ENCODE measurements at regions not wholly inside any gene's neighbourhood (a gene's known extent, or its start where the extent isn't known, plus 50 kb on each side); places are given as distances from the start of the nearest gene placed in this dataset.

DNA sequence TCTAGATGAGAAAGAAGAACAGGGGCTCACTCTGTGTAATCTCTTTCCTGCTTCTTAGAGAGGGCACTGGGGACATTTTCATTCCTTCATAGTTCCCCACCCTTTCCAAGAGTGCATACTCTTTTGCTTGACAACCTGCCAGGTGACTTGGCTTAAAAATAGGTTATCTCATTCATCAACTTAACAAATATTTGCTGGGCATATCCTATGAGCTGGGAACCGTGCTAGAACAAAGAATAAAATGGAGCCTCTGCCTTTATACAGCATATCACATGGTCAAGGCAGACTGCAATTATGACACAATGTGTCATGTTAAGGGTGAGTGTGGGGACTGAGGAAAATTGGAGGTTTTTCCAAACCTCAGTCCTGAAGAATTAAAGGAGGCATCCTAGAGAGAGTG lies 209.8 kb upstream of the FOXA2 start:
- DNase-seq, result no peak

- DNase-seq, result no peak
Observed at GRCh38 chr20:22795433-22795832, 211.1 kb upstream of the FOXA2 start.

DNA sequence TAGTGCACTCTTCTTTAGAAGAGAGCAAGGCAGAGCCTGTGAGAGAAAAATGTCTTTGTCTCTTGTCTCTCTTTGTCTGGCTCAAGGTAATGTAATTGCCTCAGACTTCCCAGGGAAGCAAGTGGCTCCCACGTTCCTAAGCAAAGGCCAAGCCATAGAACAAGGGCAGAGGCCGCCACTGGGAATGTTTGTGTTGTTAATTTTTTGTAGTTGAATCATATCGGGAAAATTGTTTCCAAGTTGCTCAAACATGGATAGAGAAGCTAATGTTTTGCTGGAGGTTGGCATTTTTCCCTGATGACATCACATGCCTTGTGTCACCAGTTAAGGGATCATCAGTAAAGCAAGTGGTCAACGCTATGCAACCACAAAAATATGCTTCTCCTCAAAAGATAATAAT lies 211.5 kb upstream of the FOXA2 start:
- no peak for DNase-seq

- no peak for DNase-seq
Observed at GRCh38 chr20:22796469-22797077, 212.2 kb upstream of the FOXA2 start.

GRCh38 chr20:22797103-22797502 lies 212.7 kb upstream of the FOXA2 start:
- DNase-seq, result no peak

DNA sequence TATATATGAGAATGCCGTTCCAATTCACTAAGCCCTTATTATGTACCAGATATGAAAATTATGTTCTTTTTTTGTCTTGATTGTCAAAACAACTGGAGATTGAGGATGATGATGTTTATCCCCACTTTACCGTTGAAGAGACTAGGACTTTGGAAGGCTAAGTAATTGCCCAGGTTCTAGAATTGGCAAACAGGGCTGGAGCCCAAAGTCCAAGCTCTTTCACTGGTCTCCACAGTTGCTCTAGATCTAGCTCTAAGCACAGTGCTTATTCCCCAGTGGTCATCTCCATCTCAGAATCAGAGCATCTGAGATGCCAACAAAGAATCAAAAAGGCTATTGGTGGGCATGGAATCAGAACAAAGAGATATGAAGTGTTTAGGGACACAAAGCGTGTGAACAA lies 215.3 kb upstream of the FOXA2 start:
- DNase-seq, result no peak

DNA sequence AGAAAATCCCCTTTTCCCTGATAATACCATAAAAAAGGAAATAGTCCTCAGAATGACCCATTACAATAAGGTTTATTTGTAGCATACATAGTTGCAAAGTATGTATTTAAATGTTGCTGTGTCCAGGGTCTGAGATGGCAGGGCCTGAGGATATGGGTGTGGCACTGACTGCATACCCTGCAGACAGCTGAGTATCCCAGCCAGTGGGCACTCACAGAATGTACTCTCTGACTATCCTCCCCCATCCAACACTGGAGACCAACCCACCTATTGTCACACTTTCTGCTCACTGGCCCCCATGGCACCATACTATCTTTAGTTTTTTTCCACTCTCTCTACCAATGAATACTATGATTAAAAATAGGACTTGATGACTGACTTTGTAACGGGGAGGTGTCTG lies 215.8 kb upstream of the FOXA2 start:
- DNase-seq, result no peak

GRCh38 chr20:22801528-22801927 lies 217.2 kb upstream of the FOXA2 start:
- DNase-seq, result no peak

DNA sequence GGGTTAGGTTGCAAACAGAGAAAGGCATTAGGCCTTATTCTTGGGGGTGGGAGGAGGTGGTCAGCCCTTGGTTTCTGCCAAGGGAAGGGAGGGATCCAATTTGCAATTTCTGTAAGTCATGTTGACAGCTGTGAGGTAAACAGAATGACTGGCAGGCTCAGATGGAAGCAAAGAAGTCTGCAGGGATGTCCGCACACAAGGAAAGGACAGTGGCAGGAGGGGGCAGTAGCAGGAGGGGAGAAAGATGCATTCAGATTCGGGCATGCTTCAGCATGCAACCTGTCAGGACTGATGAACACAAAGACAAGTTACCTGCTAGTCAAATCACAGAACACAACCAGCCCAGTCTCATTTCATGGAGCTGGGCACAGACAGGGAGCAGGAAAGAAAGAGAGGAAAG lies 217.9 kb upstream of the FOXA2 start:
- no peak for DNase-seq

GRCh38 chr20:22805219-22805618 lies 220.8 kb upstream of the FOXA2 start:
- DNase-seq, result no peak

GRCh38 chr20:22805996-22806395 lies 221.6 kb upstream of the FOXA2 start:
- no peak for DNase-seq

DNA sequence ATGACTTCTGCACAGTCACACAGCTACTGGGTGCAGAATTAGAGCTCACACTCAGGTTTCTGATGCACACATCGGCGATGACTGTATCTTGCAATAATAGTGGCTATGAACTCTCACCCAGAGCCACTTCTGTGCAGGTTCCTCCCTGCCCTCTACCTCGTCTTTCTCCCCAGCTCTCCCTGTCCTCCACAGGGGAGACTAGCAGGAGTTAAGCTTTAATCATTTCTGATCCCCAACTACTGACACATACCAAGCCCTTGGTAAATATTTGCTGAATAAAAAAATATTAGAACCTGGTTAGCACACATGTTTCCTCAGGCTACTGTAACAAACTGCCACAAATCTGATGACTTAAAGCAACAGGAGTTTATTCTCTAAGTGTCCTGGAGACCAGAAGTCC lies 222.7 kb upstream of the FOXA2 start:
- DNase-seq, result no peak

DNA sequence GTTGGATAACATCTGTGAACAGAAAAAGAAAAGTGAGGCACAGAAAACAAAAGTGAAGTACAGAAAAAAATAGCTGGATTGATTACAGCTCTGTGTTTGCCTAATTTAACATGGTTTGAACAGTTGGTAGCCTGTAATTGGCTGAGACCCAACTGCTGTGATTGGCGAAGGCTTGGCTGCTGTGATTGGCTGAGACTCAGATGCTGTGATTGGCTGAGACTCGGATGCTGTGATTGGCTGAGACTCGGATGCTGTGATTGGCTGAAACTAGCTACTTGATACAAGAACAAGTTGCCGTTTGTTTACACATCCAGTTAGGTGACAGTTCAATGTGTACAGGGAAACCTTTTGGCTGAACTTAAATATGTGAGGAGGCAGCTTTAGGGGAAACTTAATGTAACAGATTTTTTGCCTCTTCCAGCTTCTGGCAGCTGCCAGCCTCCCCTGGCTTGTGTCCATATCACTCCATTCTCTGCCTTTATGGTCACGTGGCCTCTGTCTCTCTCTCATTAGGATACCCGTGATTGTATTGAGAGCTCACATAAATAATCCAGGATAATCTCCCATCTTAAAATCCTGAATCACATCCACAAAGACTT lies 223.4 kb upstream of the FOXA2 start:
- no peak for DNase-seq

DNA sequence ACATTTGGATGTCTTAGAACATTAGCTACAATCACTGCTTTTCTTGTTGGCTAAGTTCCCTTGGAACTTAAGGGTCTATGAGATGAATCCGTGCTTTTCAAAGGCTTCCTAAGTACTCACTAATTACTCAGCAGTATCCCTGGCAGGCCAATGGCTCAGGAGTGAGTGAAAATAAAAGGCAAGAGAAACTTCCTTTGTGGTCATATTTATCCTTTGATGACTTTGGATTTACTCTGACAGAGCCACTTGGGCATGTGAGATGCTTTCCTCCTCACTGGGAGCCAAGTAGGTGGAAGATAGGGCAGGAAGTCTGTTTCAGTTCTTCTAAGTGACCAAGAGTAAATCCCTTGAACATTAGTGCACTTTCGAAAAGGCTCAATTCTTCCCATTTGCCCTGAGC lies 224.3 kb upstream of the FOXA2 start:
- DNase-seq, result no peak

DNA sequence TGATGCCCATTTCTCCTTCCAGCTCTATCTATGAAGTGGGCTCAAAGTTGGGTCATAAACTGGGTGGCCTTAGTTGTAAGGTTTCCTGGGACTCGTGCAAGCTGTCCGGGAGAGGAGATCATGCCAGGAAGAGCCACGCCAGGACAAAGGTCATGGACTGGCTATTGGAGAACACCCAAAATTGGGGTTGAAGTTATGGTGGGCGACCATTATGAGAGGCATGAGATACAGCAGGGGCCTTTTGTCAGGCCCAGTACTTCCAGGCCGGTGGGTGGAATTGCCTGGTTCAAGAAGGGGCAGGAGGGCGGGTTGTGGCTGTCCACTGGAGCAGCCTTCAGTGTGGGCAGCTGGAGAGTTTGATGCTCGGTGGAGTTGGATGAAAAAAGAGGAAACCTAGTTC lies 225.1 kb upstream of the SSTR4 start:
- DNase-seq, result no peak

DNA sequence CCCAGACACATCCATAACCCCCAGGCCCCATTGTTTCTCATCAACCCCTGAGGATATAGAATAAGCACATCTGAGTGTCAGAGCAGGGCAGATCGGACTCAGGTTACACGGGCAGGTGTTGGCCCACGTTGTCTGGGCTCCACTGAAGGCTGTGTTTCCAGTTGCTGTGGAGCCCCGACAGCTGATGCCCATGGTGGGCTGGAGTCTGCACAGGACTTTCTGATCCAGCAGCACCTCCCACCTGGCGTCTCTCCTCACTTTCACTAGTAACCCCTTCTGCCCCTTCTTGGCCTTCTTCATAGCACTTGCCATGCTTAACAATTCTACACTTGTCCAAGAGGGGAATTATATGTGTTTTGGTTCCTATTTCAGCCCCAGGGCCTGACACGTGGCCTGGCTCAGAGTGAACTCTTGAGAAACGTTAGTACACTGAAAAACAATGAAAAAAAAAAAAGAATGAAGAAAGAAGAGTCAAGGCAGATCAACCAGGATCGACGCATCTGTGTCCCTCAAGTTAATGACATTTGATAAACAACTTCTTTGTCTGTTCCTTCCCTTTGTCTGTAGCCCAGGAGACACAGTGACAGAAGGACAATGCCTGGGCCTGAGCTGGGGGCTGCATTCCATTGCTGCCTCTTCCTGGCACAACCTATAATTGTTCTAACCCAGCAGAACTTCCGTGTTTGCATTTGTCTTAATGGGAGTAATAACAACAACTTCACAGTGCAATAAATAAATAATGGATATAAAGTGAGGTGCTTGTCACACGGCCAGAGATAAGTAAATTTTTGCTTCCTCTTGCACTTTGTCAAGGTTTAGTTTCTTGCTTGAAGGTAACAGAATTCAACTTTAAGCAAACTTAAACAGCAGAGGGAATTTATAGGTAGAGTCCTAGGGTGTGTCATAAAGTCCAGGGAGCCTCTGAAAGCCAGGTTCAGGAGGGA lies 224.2 kb upstream of the SSTR4 start:
- DNase-seq, result no peak

GRCh38 chr20:22814471-22815205 lies 220.5 kb upstream of the SSTR4 start:
- no peak for DNase-seq

- no peak for DNase-seq
Observed at GRCh38 chr20:22815206-22815551, 219.9 kb upstream of the SSTR4 start.

DNA sequence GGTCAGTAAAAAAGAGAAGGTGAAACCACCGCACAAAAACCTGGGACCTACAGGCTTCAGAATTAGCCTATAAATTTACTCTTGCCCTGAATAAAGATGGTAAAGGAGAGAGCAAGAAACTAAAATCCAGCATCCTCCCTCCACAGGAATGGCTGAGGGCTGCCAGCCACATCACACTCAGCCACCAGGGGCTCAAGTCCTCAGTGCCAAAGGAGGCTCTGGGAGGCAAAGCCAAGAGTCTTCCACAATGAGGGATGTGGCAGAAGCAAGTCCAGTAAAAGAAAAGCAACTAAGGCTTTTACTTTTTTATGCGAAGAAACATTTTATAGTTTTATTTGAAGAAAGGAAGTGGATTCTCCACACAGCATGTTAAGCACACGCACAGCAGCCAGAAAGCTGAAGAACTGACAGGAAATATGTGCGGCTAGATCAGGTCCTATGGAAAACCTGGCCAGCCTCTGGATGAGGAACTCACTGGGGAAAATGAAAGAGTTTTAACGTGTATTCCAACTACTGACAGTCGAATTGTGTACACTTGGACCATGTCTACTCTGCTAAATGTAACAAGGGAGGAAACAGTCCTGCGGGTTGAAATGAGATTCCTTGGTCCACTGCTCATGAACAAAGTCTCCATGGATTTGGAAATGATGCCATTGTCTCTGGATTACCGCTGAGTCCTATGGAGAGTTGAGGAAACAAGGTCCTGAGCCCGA lies 219.4 kb upstream of the SSTR4 start:
- no peak for DNase-seq

GRCh38 chr20:22818636-22819035 lies 216.5 kb upstream of the SSTR4 start:
- no peak for DNase-seq

- DNase-seq, result no peak
Observed at GRCh38 chr20:22819112-22819511, 216.0 kb upstream of the SSTR4 start.

DNA sequence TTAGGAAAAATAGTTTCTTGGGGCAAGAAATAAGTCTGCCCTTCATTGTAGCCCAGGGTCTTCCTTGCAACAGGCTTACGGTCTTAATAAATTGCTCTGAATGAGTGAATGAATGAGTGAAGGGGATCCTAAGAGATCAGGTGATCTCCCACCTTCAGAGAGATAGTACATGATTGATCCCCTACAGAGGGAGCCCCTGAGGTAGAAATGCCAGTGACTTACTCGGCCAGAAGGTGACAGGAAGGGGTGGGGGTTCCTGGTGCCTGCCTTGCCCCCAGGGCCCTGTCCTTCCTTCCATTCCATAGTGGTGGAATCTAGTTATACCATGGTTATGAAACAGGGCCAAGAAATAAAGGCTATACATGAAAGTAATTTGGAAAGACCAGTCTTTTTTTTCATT lies 215.3 kb upstream of the SSTR4 start:
- no peak for DNase-seq

Data from C1 segment of cervical spinal cord (tissue), 14 donors.